SK-N-MC (cell line): ENCODE measurements at regions not wholly inside any gene's neighbourhood (a gene's known extent, or its start where the extent isn't known, plus 50 kb on each side); places are given as distances from the start of the nearest gene placed in this dataset.

ENCODE experiments used
- EZH2 ChIP-seq: fragments of 200-600 bp; sonication (generic); IDR thresholded peaks from one replicate; pipeline ENCODE4 v1.6.1; 2017; ENCODE audit warnings: antibody characterized with exemption
- POLR2AphosphoS5 ChIP-seq: IDR thresholded peaks from 2 replicates; pipeline ENCODE4 v1.6.1; 2012; ENCODE audit warnings: mild to moderate bottlenecking, low read depth, low read length, borderline replicate concordance

- TF ChIP-seq EZH2: no peak
- no peak for TF ChIP-seq POLR2AphosphoS5
Observed at GRCh38 chr10:101284744-101285463, 55.6 kb upstream of the LBX1 start.
